HG03469 (cell line): ENCODE measurements at regions not wholly inside any gene's neighbourhood (a gene's known extent, or its start where the extent isn't known, plus 50 kb on each side); places are given as distances from the start of the nearest gene placed in this dataset.
"Not testable (repeated sequence)": the region's sequence is repeated elsewhere in the genome, so short reads cannot be mapped to it uniquely, and the experiment has no call there.

ENCODE experiments used
- ATAC-seq: cut with Tn5 transposase; IDR thresholded peaks from one replicate; pipeline ENCODE4 v1.9.1; 2021; ENCODE audit warnings: mild to moderate bottlenecking, moderate library complexity, moderate number of reproducible peaks; ENCODE audit not compliant: unreplicated experiment

GRCh38 chr13:62473190-62473943, 1057.7 kb upstream of the PCDH20 start:
- no peak for ATAC-seq

GRCh38 chr13:62453761-62454160, 1038.1 kb upstream of the PCDH20 start:
- ATAC-seq: no peak

- ATAC-seq: no peak
Observed at GRCh38 chr13:62450759-62451158, 1035.1 kb upstream of the PCDH20 start.

- not testable (repeated sequence) for ATAC-seq
Observed at GRCh38 chr13:62447771-62448382, 1032.2 kb upstream of the PCDH20 start.

GRCh38 chr13:62444805-62445204, 1029.2 kb upstream of the PCDH20 start:
- no peak for ATAC-seq

- no peak for ATAC-seq
Observed at GRCh38 chr13:62434081-62434480, 1018.4 kb upstream of the PCDH20 start.

GRCh38 chr13:62433660-62434059, 1018.0 kb upstream of the PCDH20 start:
- ATAC-seq: no peak

GRCh38 chr13:62432906-62433305, 1017.3 kb upstream of the PCDH20 start:
- ATAC-seq: no peak

GRCh38 chr13:62432295-62432694, 1016.6 kb upstream of the PCDH20 start:
- ATAC-seq: no peak

GRCh38 chr13:62431852-62432251, 1016.2 kb upstream of the PCDH20 start:
- no peak for ATAC-seq

GRCh38 chr13:62418872-62419271, 1003.2 kb upstream of the PCDH20 start:
- no peak for ATAC-seq

- no peak for ATAC-seq
Observed at GRCh38 chr13:62418376-62418775, 1002.7 kb upstream of the PCDH20 start.

- ATAC-seq: no peak
Observed at GRCh38 chr13:62407871-62408270, 992.2 kb upstream of the PCDH20 start.

- ATAC-seq: no peak
Observed at GRCh38 chr13:62388515-62388914, 972.9 kb upstream of the PCDH20 start.

- ATAC-seq: no peak
Observed at GRCh38 chr13:62387647-62388046, 972.0 kb upstream of the PCDH20 start.

GRCh38 chr13:62379241-62379640, 963.6 kb upstream of the PCDH20 start:
- not testable (repeated sequence) for ATAC-seq

- ATAC-seq: no peak
Observed at GRCh38 chr13:62377838-62378237, 962.2 kb upstream of the PCDH20 start.

GRCh38 chr13:62375653-62376052, 960.0 kb upstream of the PCDH20 start:
- ATAC-seq: no peak

GRCh38 chr13:62371737-62372136, 956.1 kb upstream of the PCDH20 start:
- no peak for ATAC-seq

GRCh38 chr13:62367971-62368370, 952.3 kb upstream of the PCDH20 start:
- not testable (repeated sequence) for ATAC-seq

- no peak for ATAC-seq
Observed at GRCh38 chr13:62360609-62361008, 945.0 kb upstream of the PCDH20 start.

GRCh38 chr13:62358646-62358932, 942.9 kb upstream of the PCDH20 start:
- no peak for ATAC-seq
